HUES64 (cell line): ENCODE measurements at regions not wholly inside any gene's neighbourhood (a gene's known extent, or its start where the extent isn't known, plus 50 kb on each side); places are given as distances from the start of the nearest gene placed in this dataset.

Experiments
- H3K27ac ChIP-seq: 2 replicates; pipeline ENCODE4 v1.7.0; 2013; ENCODE audit warnings: low read depth, low read length, inconsistent platforms
- H3K27me3 ChIP-seq: 2 replicates; pipeline ENCODE4 v1.6.1; 2013; ENCODE audit warnings: mild to moderate bottlenecking, low read length; ENCODE audit not compliant: insufficient read depth
- H3K36me3 ChIP-seq: 2 replicates; pipeline ENCODE4 v1.6.1; 2013; ENCODE audit warnings: mild to moderate bottlenecking, low read length; ENCODE audit not compliant: insufficient read depth
- H3K4me1 ChIP-seq: 2 replicates; pipeline ENCODE4 v1.6.1; 2013; ENCODE audit warnings: mild to moderate bottlenecking, low read length, moderate library complexity; ENCODE audit not compliant: insufficient read depth
- H3K4me3 ChIP-seq: 2 replicates; pipeline ENCODE4 v1.5.1; 2013; ENCODE audit warnings: mild to moderate bottlenecking, low read length, moderate library complexity
- H3K9ac ChIP-seq: 2 replicates; pipeline ENCODE4 v1.6.1; 2013; ENCODE audit warnings: mild to moderate bottlenecking, low read depth, low read length
- H3K9me3 ChIP-seq: 2 replicates; pipeline ENCODE4 v1.6.1; 2013; ENCODE audit warnings: low read depth, low read length; ENCODE audit not compliant: insufficient read depth
- WGBS: fragments of 150-250, 120-280 bp; methylation state at CpG from one replicate; pipeline ENCODE4 v1.1.7; 2013; ENCODE audit warnings: missing lambda C conversion rate; 5-methylcytosine and 5-hydroxymethylcytosine counted together

GRCh38 chr17:77887464-77888241 is 70.8 kb upstream of the TNRC6C start:
- H3K36me3 ChIP-seq: no peaks in the 10 kb centered on the region
- H3K4me1 ChIP-seq: peaks cover 10% of the 10 kb centered on the region
- peaks cover 28% of the 10 kb centered on the region for H3K27me3 ChIP-seq
- H3K9ac ChIP-seq: no peak overlapping the region
- no peaks in the 10 kb centered on the region for H3K9me3 ChIP-seq
- WGBS: 60% methylated on average over 44 of the region's 44 CpGs
- no peak overlapping the region for H3K27ac ChIP-seq
- H3K4me3 ChIP-seq: peak overlapping the region; percentile 50

GRCh38 chr17:77888242-77889134 is 70.0 kb upstream of the TNRC6C start:
- Histone ChIP-seq H3K36me3 (no peaks in the 10 kb centered on the region), H3K9me3 (no peaks in the 10 kb centered on the region), H3K4me3 (peak overlapping the region; percentile 50), H3K27me3 (peaks cover 28% of the 10 kb centered on the region), H3K4me1 (peaks cover 10% of the 10 kb centered on the region), H3K27ac (no peak overlapping the region), H3K9ac (no peak overlapping the region)
- WGBS: 78% methylated on average over 12 of the region's 13 CpGs

DNA sequence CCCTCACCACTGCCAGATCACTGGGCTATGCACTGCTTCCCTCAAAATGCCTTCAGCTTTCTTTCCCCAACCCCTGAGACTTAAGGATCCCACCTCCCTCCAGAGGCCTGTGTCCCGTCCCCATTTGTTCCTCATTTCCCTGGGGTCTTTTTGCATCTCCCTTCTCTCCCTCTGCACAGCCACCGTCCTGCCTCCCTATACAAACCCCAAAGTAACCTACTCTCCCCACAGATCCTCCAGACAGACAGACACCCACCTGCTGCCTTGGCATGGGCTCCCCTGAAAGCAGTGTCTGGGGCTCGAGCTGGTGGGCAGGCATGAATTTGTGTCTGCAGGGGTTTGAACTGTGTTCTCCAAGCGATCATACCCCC is 69.4 kb upstream of the TNRC6C start:
- peaks cover 28% of the 10 kb centered on the region for H3K27me3 ChIP-seq
- peaks cover 10% of the 10 kb centered on the region for H3K4me1 ChIP-seq
- no peak overlapping the region for H3K4me3 ChIP-seq
- H3K9me3 ChIP-seq: no peaks in the 10 kb centered on the region
- H3K27ac ChIP-seq: no peak overlapping the region
- H3K36me3 ChIP-seq: no peaks in the 10 kb centered on the region
- H3K9ac ChIP-seq: no peak overlapping the region
- 85% methylated on average over 4 of the region's 4 CpGs for WGBS

GRCh38 chr17:77889866-77890760 is 68.4 kb upstream of the TNRC6C start:
- Histone ChIP-seq H3K4me3 (no peak overlapping the region), H3K9ac (no peak overlapping the region), H3K27me3 (peaks cover 28% of the 10 kb centered on the region), H3K4me1 (peaks cover 10% of the 10 kb centered on the region), H3K9me3 (no peaks in the 10 kb centered on the region), H3K36me3 (no peaks in the 10 kb centered on the region), H3K27ac (no peak overlapping the region)
- 89% methylated on average over 27 of the region's 28 CpGs for WGBS

- no peak overlapping the region for H3K9ac ChIP-seq
- H3K4me3 ChIP-seq: no peak overlapping the region
- peaks cover 10% of the 10 kb centered on the region for H3K4me1 ChIP-seq
- no peaks in the 10 kb centered on the region for H3K9me3 ChIP-seq
- H3K36me3 ChIP-seq: no peaks in the 10 kb centered on the region
- H3K27me3 ChIP-seq: peaks cover 28% of the 10 kb centered on the region
- no peak overlapping the region for H3K27ac ChIP-seq
- WGBS: 95% methylated on average over 3 of the region's 3 CpGs
Measured at GRCh38 chr17:77890771-77891170, 67.7 kb upstream of the TNRC6C start.

DNA sequence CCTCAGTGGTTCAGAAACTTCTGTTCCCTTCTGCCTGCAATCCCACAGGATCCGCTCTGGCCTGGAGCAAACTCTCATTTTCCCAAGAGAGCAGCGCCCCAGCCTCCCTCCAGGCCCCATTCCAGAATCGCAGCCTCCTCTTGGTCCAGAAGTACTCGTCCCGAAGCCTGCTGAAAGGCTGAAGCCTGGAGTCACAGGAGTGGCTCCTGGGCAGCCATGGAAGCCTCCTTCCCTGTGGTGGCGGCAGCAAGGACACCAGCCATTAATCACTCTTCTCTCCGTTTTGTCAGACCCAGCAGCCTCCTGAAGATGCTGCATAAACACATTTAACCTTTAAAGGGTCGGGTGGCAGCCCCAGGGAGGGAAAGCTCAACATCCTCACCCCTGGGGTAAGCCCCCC is 66.9 kb upstream of the TNRC6C start:
- Histone ChIP-seq H3K4me3 (no peak overlapping the region), H3K27ac (no peak overlapping the region), H3K4me1 (peaks cover 10% of the 10 kb centered on the region), H3K36me3 (no peaks in the 10 kb centered on the region), H3K27me3 (peaks cover 23% of the 10 kb centered on the region), H3K9ac (no peak overlapping the region), H3K9me3 (no peaks in the 10 kb centered on the region)
- 69% methylated on average over 8 of the region's 8 CpGs for WGBS

- Histone ChIP-seq H3K27me3 (peaks cover 19% of the 10 kb centered on the region), H3K27ac (no peak overlapping the region), H3K4me3 (no peak overlapping the region), H3K9ac (no peak overlapping the region), H3K4me1 (peaks cover 10% of the 10 kb centered on the region), H3K36me3 (no peaks in the 10 kb centered on the region), H3K9me3 (no peaks in the 10 kb centered on the region)
- 75% methylated on average over 6 of the region's 7 CpGs for WGBS
Measured at GRCh38 chr17:77892031-77892430, 66.5 kb upstream of the TNRC6C start.

DNA sequence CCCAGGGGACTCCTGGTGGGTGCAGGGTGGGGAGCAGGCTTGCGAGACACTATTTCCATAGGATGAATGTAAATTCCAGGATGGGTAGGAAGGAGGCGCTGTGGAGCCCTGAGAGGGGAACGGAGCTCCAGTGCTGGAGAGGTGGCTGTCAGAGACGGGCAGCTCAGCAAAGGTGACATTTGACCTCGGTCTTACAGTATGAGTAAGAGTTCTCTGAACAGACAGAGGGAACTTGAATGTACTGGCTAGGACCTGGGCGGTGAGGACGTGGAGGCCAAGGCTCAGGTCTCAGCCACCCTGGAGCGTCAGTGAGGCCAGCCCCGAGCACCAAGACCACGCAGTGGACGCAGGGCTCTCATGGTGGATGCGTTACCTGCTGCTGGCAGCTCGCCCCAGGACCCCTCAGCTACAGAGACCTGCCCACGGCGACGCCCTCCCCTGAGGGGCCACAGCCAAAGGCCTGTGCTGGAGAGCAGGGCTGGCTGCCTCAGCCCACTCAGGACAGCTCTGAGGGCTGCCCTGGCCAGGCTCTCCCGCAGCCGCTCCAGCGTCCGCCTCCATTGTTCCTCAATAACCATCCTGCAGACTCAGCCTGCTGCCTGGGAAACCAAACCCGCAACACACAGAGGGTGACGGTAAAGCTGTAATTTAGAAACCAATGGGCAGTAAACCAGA is 65.9 kb upstream of the TNRC6C start:
- Histone ChIP-seq H3K4me3 (no peak overlapping the region), H3K9me3 (no peaks in the 10 kb centered on the region), H3K36me3 (no peaks in the 10 kb centered on the region), H3K9ac (no peak overlapping the region), H3K4me1 (peaks cover 10% of the 10 kb centered on the region), H3K27me3 (peaks cover 13% of the 10 kb centered on the region), H3K27ac (no peak overlapping the region)
- WGBS: 81% methylated on average over 22 of the region's 22 CpGs

GRCh38 chr17:77893144-77894044 is 65.1 kb upstream of the TNRC6C start:
- Histone ChIP-seq H3K4me1 (peaks cover 2% of the 10 kb centered on the region), H3K36me3 (no peaks in the 10 kb centered on the region), H3K9me3 (no peaks in the 10 kb centered on the region), H3K4me3 (no peak overlapping the region), H3K27ac (no peak overlapping the region), H3K9ac (no peak overlapping the region), H3K27me3 (peaks cover 5% of the 10 kb centered on the region)
- 92% methylated on average over 23 of the region's 23 CpGs for whole genome bisulfite sequencing
